Keratinocyte (primary cell): ENCODE measurements at regions not wholly inside any gene's neighbourhood (a gene's known extent, or its start where the extent isn't known, plus 50 kb on each side); places are given as distances from the start of the nearest gene placed in this dataset.
"Not testable (repeated sequence)": the region's sequence is repeated elsewhere in the genome, so short reads cannot be mapped to it uniquely, and the experiment has no call there.

ENCODE experiments used
- DNase-seq: peaks from one replicate; pipeline ENCODE4 v3.0.0-alpha.2; 2011; ENCODE audit warnings: low read depth, missing footprints, low spot score
- FAIRE-seq: peaks from 2 replicates; lab custom pipeline; 2011; peaks lifted over from hg19 to GRCh38; lab: Jason Lieb, UNC
- H2AFZ ChIP-seq: 2 replicates; pipeline ENCODE4 v1.6.0; 2012; ENCODE audit warnings: low read length, control low read depth, inconsistent platforms; ENCODE audit not compliant: control insufficient read depth
- H3K27ac ChIP-seq: 2 replicates; pipeline ENCODE4 v1.5.1; 2011; ENCODE audit warnings: low read length; ENCODE audit not compliant: control insufficient read depth, insufficient read depth
- H3K27me3 ChIP-seq: 3 replicates; pipeline ENCODE4 v1.6.0; 2011; ENCODE audit warnings: low read length; ENCODE audit not compliant: control insufficient read depth, insufficient read depth; ENCODE audit errors: extremely low read depth
- H3K36me3 ChIP-seq, 2 experiments: 2 replicates in 1 of 2; 3 replicates in 1 of 2; pipeline ENCODE4 v1.5.1; 2011; ENCODE audit warnings: low read length in 2 of 2, mild to moderate bottlenecking in 1 of 2; ENCODE audit not compliant: control insufficient read depth in 2 of 2, insufficient read depth in 2 of 2; ENCODE audit errors: extremely low read depth in 1 of 2
- H3K4me1 ChIP-seq: 3 replicates; pipeline ENCODE4 v1.5.1; 2011; ENCODE audit warnings: low read length; ENCODE audit not compliant: control insufficient read depth, insufficient read depth; ENCODE audit errors: extremely low read depth
- H3K4me2 ChIP-seq: 3 replicates; pipeline ENCODE4 v1.6.0; 2011; ENCODE audit warnings: low read depth, low read length; ENCODE audit not compliant: control insufficient read depth, insufficient read depth; ENCODE audit errors: extremely low read depth
- H3K4me3 ChIP-seq, 3 experiments: fragments of 200-600 bp in 1 of 3; sonication (generic) in 1 of 3; 2 replicates in 2 of 3; 3 replicates in 1 of 3; pipeline ENCODE4 v1.5.1; 2011 to 2016; ENCODE audit warnings: low read length in 3 of 3, mild to moderate bottlenecking in 3 of 3, control low read depth in 2 of 3, inconsistent platforms in 1 of 3, low read depth in 1 of 3, mixed read lengths in 1 of 3, mixed run types in 1 of 3, moderate library complexity in 1 of 3; ENCODE audit not compliant: control insufficient read depth in 2 of 3, insufficient read depth in 2 of 3; ENCODE audit errors: extremely low read depth in 1 of 3
- H3K79me2 ChIP-seq: 2 replicates; pipeline ENCODE4 v1.6.0; 2012; ENCODE audit warnings: low read length; ENCODE audit not compliant: control insufficient read depth, insufficient read depth
- H3K9ac ChIP-seq: 3 replicates; pipeline ENCODE4 v1.6.0; 2011; ENCODE audit warnings: low read length; ENCODE audit not compliant: control insufficient read depth, insufficient read depth; ENCODE audit errors: extremely low read depth
- H3K9me1 ChIP-seq: 3 replicates; pipeline ENCODE4 v1.6.0; 2011; ENCODE audit warnings: low read length; ENCODE audit not compliant: control insufficient read depth, insufficient read depth; ENCODE audit errors: extremely low read depth
- H3K9me3 ChIP-seq: 2 replicates; pipeline ENCODE4 v1.5.1; 2012; ENCODE audit warnings: low read depth, low read length; ENCODE audit not compliant: control insufficient read depth
- H4K20me1 ChIP-seq: 3 replicates; pipeline ENCODE4 v1.6.0; 2011; ENCODE audit warnings: low read length; ENCODE audit not compliant: control insufficient read depth, insufficient read depth; ENCODE audit errors: extremely low read depth
- CTCF ChIP-seq, 3 experiments: IDR thresholded peaks in 1 of 3; conservative IDR thresholded peaks in 1 of 3; optimal IDR thresholded peaks in 1 of 3; 2 replicates in 2 of 3; 3 replicates in 1 of 3; pipeline versions ENCODE3 to v1.5.1; 2011; ENCODE audit warnings: low read length in 3 of 3, mild to moderate bottlenecking in 3 of 3, moderate library complexity in 2 of 3, control low read depth in 1 of 3, inconsistent platforms in 1 of 3; ENCODE audit not compliant: insufficient read depth in 2 of 3; ENCODE audit errors: extremely low read depth in 1 of 3
- EZH2 ChIP-seq: IDR thresholded peaks from one replicate; pipeline ENCODE4 v1.6.1; 2012; ENCODE audit warnings: inconsistent platforms, mild to moderate bottlenecking, low read length, moderate library complexity
- dilution Hi-C: fragments of 300-500 bp; cut with MboI; formaldehyde crosslinking; loops from one replicate; pipeline ENCODE4 v1.7.0; 2020; ENCODE audit warnings: low sequenced_read_pairs; ENCODE audit not compliant: extremely low pct_ligation_motif_present

- Histone ChIP-seq H3K9me1 (no peaks in the 10 kb centered on the region), H3K79me2 (no peaks in the 10 kb centered on the region), H3K4me3 (no peak overlapping the region), H3K9ac (no peak overlapping the region), H4K20me1 (no peaks in the 10 kb centered on the region), H2AFZ (no peak overlapping the region), H3K27me3 (no peaks in the 10 kb centered on the region), H3K4me2 (no peak overlapping the region), H3K9me3 (no peaks in the 10 kb centered on the region), H3K36me3 (no peaks in the 10 kb centered on the region), H3K27ac (no peak overlapping the region), H3K4me1 (no peaks in the 10 kb centered on the region)
- no peak for FAIRE-seq
- no peak for DNase-seq
- no peak for TF ChIP-seq CTCF (optimal IDR thresholded peaks at IDR 0.05 in 1 of 3, IDR thresholded peaks at IDR 0.05 in 1 of 3, conservative IDR thresholded peaks at IDR 0.05 in 1 of 3; ENCODE audit: extremely low read depth in 1 of 3, insufficient read depth in 2 of 3, low read length in 3 of 3)
- no peak for TF ChIP-seq EZH2
- dilution Hi-C loops, result no loop called here
Observed at GRCh38 chr16:19960183-19960582, 75.5 kb upstream of the GPRC5B start.

- Histone ChIP-seq H3K27ac (no peak overlapping the region), H3K4me1 (no peaks in the 10 kb centered on the region), H3K79me2 (no peaks in the 10 kb centered on the region), H3K9ac (no peak overlapping the region), H2AFZ (no peak overlapping the region), H3K27me3 (no peaks in the 10 kb centered on the region), H4K20me1 (no peaks in the 10 kb centered on the region), H3K9me3 (no peaks in the 10 kb centered on the region), H3K36me3 (no peaks in the 10 kb centered on the region), H3K9me1 (no peaks in the 10 kb centered on the region), H3K4me2 (no peak overlapping the region), H3K4me3 (no peak overlapping the region)
- no peak for FAIRE-seq
- dilution Hi-C loops, result no loop called here
- DNase-seq, result no peak
- TF ChIP-seq EZH2 (no peak), CTCF (optimal IDR thresholded peaks at IDR 0.05 in 1 of 3, IDR thresholded peaks at IDR 0.05 in 1 of 3, conservative IDR thresholded peaks at IDR 0.05 in 1 of 3; ENCODE audit: extremely low read depth in 1 of 3, insufficient read depth in 2 of 3, low read length in 3 of 3) (no peak)
Observed at GRCh38 chr16:19959736-19960135, 75.1 kb upstream of the GPRC5B start.

GRCh38 chr16:19955896-19956295 is 71.2 kb upstream of the GPRC5B start:
- H3K4me1 ChIP-seq, H3K9me3 ChIP-seq, H3K9ac ChIP-seq, H3K36me3 ChIP-seq, H3K9me1 ChIP-seq, H4K20me1 ChIP-seq, H3K27me3 ChIP-seq, H3K79me2 ChIP-seq, dilution Hi-C loops, H3K4me2 ChIP-seq, FAIRE-seq, DNase-seq, H3K4me3 ChIP-seq, H2AFZ ChIP-seq, H3K27ac ChIP-seq: not testable (repeated sequence)

- H3K4me3 ChIP-seq, H3K27ac ChIP-seq, H3K9ac ChIP-seq, H3K4me1 ChIP-seq, H3K4me2 ChIP-seq, dilution Hi-C loops, DNase-seq, H2AFZ ChIP-seq, H3K9me1 ChIP-seq, H3K79me2 ChIP-seq, FAIRE-seq, H3K27me3 ChIP-seq, H3K36me3 ChIP-seq, H3K9me3 ChIP-seq, H4K20me1 ChIP-seq: not testable (repeated sequence)
Observed at GRCh38 chr16:19955084-19955483, 70.4 kb upstream of the GPRC5B start.
